Activated CD4-positive, alpha-beta memory T cell treated with anti-CD3 and anti-CD28 coated beads for 36 hours (primary cell): ENCODE measurements at regions not wholly inside any gene's neighbourhood (a gene's known extent, or its start where the extent isn't known, plus 50 kb on each side); places are given as distances from the start of the nearest gene placed in this dataset.

Experiments
- CTCF ChIA-PET: fragments of 350-600 bp; sonication (Branson Sonifier 250); formaldehyde crosslinking; loops from one replicate; lab custom pipeline; 2021; ENCODE audit warnings: antibody characterized with exemption, inconsistent platforms; lab: Charles Lee
- POLR2A ChIA-PET: fragments of 350-600 bp; sonication (Branson Sonifier 250); formaldehyde crosslinking; loops from one replicate; lab custom pipeline; 2021; ENCODE audit warnings: antibody characterized with exemption; lab: Charles Lee
- DNase-seq: peaks from one replicate; pipeline ENCODE4 v3.0.0-alpha.2; 2020
- H3K27ac Mint-ChIP-seq: one replicate; pipeline ENCODE4 v1.8.0; 2021; ENCODE audit warnings: mixed read lengths
- H3K27me3 Mint-ChIP-seq: one replicate; pipeline ENCODE4 v1.8.0; 2021; ENCODE audit warnings: mixed read lengths
- H3K36me3 Mint-ChIP-seq: one replicate; pipeline ENCODE4 v1.8.0; 2021; ENCODE audit warnings: mixed read lengths
- H3K4me1 Mint-ChIP-seq: one replicate; pipeline ENCODE4 v1.8.0; 2021; ENCODE audit warnings: low read depth, mixed read lengths
- H3K4me3 Mint-ChIP-seq: one replicate; pipeline ENCODE4 v1.8.0; 2021; ENCODE audit warnings: mild to moderate bottlenecking, mixed read lengths
- H3K9me3 Mint-ChIP-seq: one replicate; pipeline ENCODE4 v1.8.0; 2021; ENCODE audit warnings: mixed read lengths
- intact Hi-C: fragments of 100-400 bp; cut with micrococcal nuclease; formaldehyde crosslinking; loops from one replicate; pipeline ENCODE4 v1.15.1; 2023

- no peak overlapping the region for H3K27ac Mint-ChIP-seq
- peaks cover 13% of the 10 kb centered on the region for H3K27me3 Mint-ChIP-seq
- intact Hi-C loops = no loop called here
- H3K9me3 Mint-ChIP-seq = no peaks in the 10 kb centered on the region
- H3K4me3 Mint-ChIP-seq = no peak overlapping the region
- ChIA-PET POLR2A (no interaction called here), CTCF (no interaction called here)
- H3K4me1 Mint-ChIP-seq = peaks cover 2% of the 10 kb centered on the region
- H3K36me3 Mint-ChIP-seq = no peaks in the 10 kb centered on the region
- no peak for DNase-seq
These were observed 339.8 kb upstream of the OBI1 start for GRCh38 chr13:78998630-78999315.

GRCh38 chr13:78997902-78998629 lies 339.1 kb upstream of the OBI1 start:
- ChIA-PET CTCF (no interaction called here), POLR2A (no interaction called here)
- no peak overlapping the region for H3K27ac Mint-ChIP-seq
- DNase-seq = no peak
- no peaks in the 10 kb centered on the region for H3K4me1 Mint-ChIP-seq
- peaks cover 12% of the 10 kb centered on the region for H3K27me3 Mint-ChIP-seq
- H3K36me3 Mint-ChIP-seq = no peaks in the 10 kb centered on the region
- H3K4me3 Mint-ChIP-seq = no peak overlapping the region
- intact Hi-C loops = no loop called here
- H3K9me3 Mint-ChIP-seq = no peaks in the 10 kb centered on the region

GRCh38 chr13:78993792-78994191 lies 334.8 kb upstream of the OBI1 start:
- peaks cover 6% of the 10 kb centered on the region for H3K27me3 Mint-ChIP-seq
- POLR2A ChIA-PET = no interaction called here
- H3K36me3 Mint-ChIP-seq = no peaks in the 10 kb centered on the region
- CTCF ChIA-PET = interaction anchor here (1.6 kb wide), 1 partner anchor 856 kb away, joined by 3 read pairs; no protein-coding TSS in a partner anchor
- H3K9me3 Mint-ChIP-seq = no peaks in the 10 kb centered on the region
- intact Hi-C loops = no loop called here
- DNase-seq = no peak
- no peak overlapping the region for H3K4me3 Mint-ChIP-seq
- no peaks in the 10 kb centered on the region for H3K4me1 Mint-ChIP-seq
- no peak overlapping the region for H3K27ac Mint-ChIP-seq

- CTCF ChIA-PET = no interaction called here
- POLR2A ChIA-PET = no interaction called here
- Mint-ChIP-seq H3K9me3 (no peaks in the 10 kb centered on the region), H3K27ac (no peak overlapping the region), H3K36me3 (no peaks in the 10 kb centered on the region), H3K4me1 (no peaks in the 10 kb centered on the region), H3K4me3 (no peak overlapping the region), H3K27me3 (peaks cover 6% of the 10 kb centered on the region)
- intact Hi-C loops = no loop called here
- DNase-seq = no peak
These were observed 323.0 kb upstream of the OBI1 start for GRCh38 chr13:78981913-78982312.

- CTCF ChIA-PET = interaction anchor here (0.7 to 2.3 kb wide), 12 partner anchors 8 to 872 kb away, joined by 3 to 66 read pairs (median 6); no protein-coding TSS in a partner anchor
- no peak for DNase-seq
- H3K4me3 Mint-ChIP-seq = no peak overlapping the region
- intact Hi-C loops = no loop called here
- H3K9me3 Mint-ChIP-seq = no peaks in the 10 kb centered on the region
- no peaks in the 10 kb centered on the region for H3K36me3 Mint-ChIP-seq
- no peak overlapping the region for H3K27ac Mint-ChIP-seq
- H3K27me3 Mint-ChIP-seq = peaks cover 6% of the 10 kb centered on the region
- POLR2A ChIA-PET = no interaction called here
- H3K4me1 Mint-ChIP-seq = no peaks in the 10 kb centered on the region
These were observed 320.4 kb upstream of the OBI1 start for GRCh38 chr13:78979349-78979748.

GRCh38 chr13:78978381-78978998 lies 319.5 kb upstream of the OBI1 start:
- Mint-ChIP-seq H3K36me3 (no peaks in the 10 kb centered on the region), H3K4me3 (no peak overlapping the region), H3K27ac (no peak overlapping the region), H3K9me3 (no peaks in the 10 kb centered on the region), H3K4me1 (no peaks in the 10 kb centered on the region), H3K27me3 (peaks cover 4% of the 10 kb centered on the region)
- POLR2A ChIA-PET = no interaction called here
- DNase-seq = no peak
- intact Hi-C loops = loop anchor here (1.0 kb wide), 1 partner anchor 841 kb away; no protein-coding TSS in a partner anchor
- CTCF ChIA-PET = interaction anchor here (0.7 to 2.3 kb wide), 28 partner anchors 9 to 871 kb away, joined by 3 to 66 read pairs (median 4); no protein-coding TSS in a partner anchor

GRCh38 chr13:78977311-78977710 lies 318.4 kb upstream of the OBI1 start:
- DNase-seq = no peak
- no peaks in the 10 kb centered on the region for H3K36me3 Mint-ChIP-seq
- POLR2A ChIA-PET = no interaction called here
- H3K9me3 Mint-ChIP-seq = no peaks in the 10 kb centered on the region
- CTCF ChIA-PET = interaction anchor here (1.1 to 2.3 kb wide), 5 partner anchors 9 to 839 kb away, joined by 3 to 66 read pairs (median 8); no protein-coding TSS in a partner anchor
- peaks cover 4% of the 10 kb centered on the region for H3K27me3 Mint-ChIP-seq
- no peak overlapping the region for H3K27ac Mint-ChIP-seq
- no peaks in the 10 kb centered on the region for H3K4me1 Mint-ChIP-seq
- H3K4me3 Mint-ChIP-seq = no peak overlapping the region
- intact Hi-C loops = no loop called here

- Mint-ChIP-seq H3K4me3 (no peak overlapping the region), H3K27me3 (peaks cover 4% of the 10 kb centered on the region), H3K36me3 (no peaks in the 10 kb centered on the region), H3K9me3 (no peaks in the 10 kb centered on the region), H3K27ac (no peak overlapping the region), H3K4me1 (no peaks in the 10 kb centered on the region)
- ChIA-PET CTCF (interaction anchor here (0.8 to 1.8 kb wide), 3 partner anchors 9 to 838 kb away, joined by 3 to 11 read pairs (median 3); no protein-coding TSS in a partner anchor), POLR2A (no interaction called here)
- DNase-seq = no peak
- intact Hi-C loops = no loop called here
These were observed 317.7 kb upstream of the OBI1 start for GRCh38 chr13:78976696-78977095.

- Mint-ChIP-seq H3K4me3 (no peak overlapping the region), H3K27ac (no peak overlapping the region), H3K36me3 (no peaks in the 10 kb centered on the region), H3K4me1 (no peaks in the 10 kb centered on the region), H3K27me3 (peaks cover 2% of the 10 kb centered on the region), H3K9me3 (no peaks in the 10 kb centered on the region)
- ChIA-PET CTCF (interaction anchor here (0.8 to 1.3 kb wide), 2 partner anchors 419 to 834 kb away, joined by 3 to 5 read pairs; no protein-coding TSS in a partner anchor), POLR2A (no interaction called here)
- intact Hi-C loops = no loop called here
- no peak for DNase-seq
These were observed 313.6 kb upstream of the OBI1 start for GRCh38 chr13:78972561-78972960.

GRCh38 chr13:78971355-78972025 lies 312.5 kb upstream of the OBI1 start:
- POLR2A ChIA-PET = no interaction called here
- peaks cover 2% of the 10 kb centered on the region for H3K27me3 Mint-ChIP-seq
- CTCF ChIA-PET = interaction anchor here (1.3 kb wide), 1 partner anchor 833 kb away, joined by 5 read pairs; no protein-coding TSS in a partner anchor
- H3K36me3 Mint-ChIP-seq = no peaks in the 10 kb centered on the region
- H3K4me3 Mint-ChIP-seq = no peak overlapping the region
- H3K9me3 Mint-ChIP-seq = no peaks in the 10 kb centered on the region
- intact Hi-C loops = no loop called here
- H3K27ac Mint-ChIP-seq = no peak overlapping the region
- no peaks in the 10 kb centered on the region for H3K4me1 Mint-ChIP-seq
- no peak for DNase-seq

GRCh38 chr13:78960881-78961280 lies 301.9 kb upstream of the OBI1 start:
- intact Hi-C loops = no loop called here
- H3K4me3 Mint-ChIP-seq = no peak overlapping the region
- H3K9me3 Mint-ChIP-seq = no peaks in the 10 kb centered on the region
- CTCF ChIA-PET = no interaction called here
- H3K27me3 Mint-ChIP-seq = peaks cover 7% of the 10 kb centered on the region
- no peak for DNase-seq
- H3K4me1 Mint-ChIP-seq = no peaks in the 10 kb centered on the region
- POLR2A ChIA-PET = no interaction called here
- no peaks in the 10 kb centered on the region for H3K36me3 Mint-ChIP-seq
- H3K27ac Mint-ChIP-seq = no peak overlapping the region

GRCh38 chr13:78958006-78958405 lies 299.1 kb upstream of the OBI1 start:
- no peaks in the 10 kb centered on the region for H3K4me1 Mint-ChIP-seq
- ChIA-PET POLR2A (no interaction called here), CTCF (no interaction called here)
- intact Hi-C loops = no loop called here
- no peaks in the 10 kb centered on the region for H3K9me3 Mint-ChIP-seq
- no peak overlapping the region for H3K4me3 Mint-ChIP-seq
- H3K36me3 Mint-ChIP-seq = no peaks in the 10 kb centered on the region
- no peak for DNase-seq
- peaks cover 9% of the 10 kb centered on the region for H3K27me3 Mint-ChIP-seq
- H3K27ac Mint-ChIP-seq = no peak overlapping the region
